ENCODE measurements at regions not wholly inside any gene's neighbourhood (a gene's known extent, or its start where the extent isn't known, plus 50 kb on each side); places are given as distances from the start of the nearest gene placed in this dataset.
"Not testable (repeated sequence)": the region's sequence is repeated elsewhere in the genome, so short reads cannot be mapped to it uniquely, and the experiment has no call there.

- TF ChIP-seq CTCF (IDR thresholded peaks at IDR 0.05; ENCODE audit: borderline replicate concordance): no peak
These were observed 732.7 kb downstream of the NR4A2 start for GRCh38 chr2:155599834-155600233.

GRCh38 chr2:155583674-155584195 lies 748.8 kb downstream of the NR4A2 start:
- intact Hi-C loops (cut with micrococcal nuclease): no loop called here
- Histone ChIP-seq H3K36me3 (no peaks in the 10 kb centered on the region), H3K27me3 (ENCODE audit: low read depth) (no peaks in the 10 kb centered on the region), H3K4me3 (no peak overlapping the region), H3K4me1 (no peaks in the 10 kb centered on the region), H3K27ac (replicated peaks) (no peak overlapping the region), H3K9me3 (replicated peaks) (peaks cover 43% of the 10 kb centered on the region)
- TF ChIP-seq CTCF (IDR thresholded peaks at IDR 0.05; ENCODE audit: borderline replicate concordance): no peak
- no peak for DNase-seq

More at GRCh38 chr2:155599834-155600233, 732.7 kb downstream of the NR4A2 start:
- no peaks in the 10 kb centered on the region for H3K27me3 ChIP-seq (ENCODE audit: low read depth)
- no peak overlapping the region for H3K4me3 ChIP-seq
- no peaks in the 10 kb centered on the region for H3K4me1 ChIP-seq
- H3K9me3 ChIP-seq (replicated peaks): peaks cover 69% of the 10 kb centered on the region
- no peaks in the 10 kb centered on the region for H3K36me3 ChIP-seq
- no peak for DNase-seq
- intact Hi-C loops (cut with micrococcal nuclease): no loop called here
- no peak overlapping the region for H3K27ac ChIP-seq (replicated peaks)

GRCh38 chr2:155574941-155575340 lies 757.6 kb downstream of the NR4A2 start:
- no peak overlapping the region for H3K4me3 ChIP-seq
- H3K36me3 ChIP-seq: no peaks in the 10 kb centered on the region
- DNase-seq: no peak
- H3K27ac ChIP-seq (replicated peaks): no peak overlapping the region
- no peak for TF ChIP-seq CTCF (IDR thresholded peaks at IDR 0.05; ENCODE audit: borderline replicate concordance)
- peaks cover 29% of the 10 kb centered on the region for H3K9me3 ChIP-seq (replicated peaks)
- H3K4me1 ChIP-seq: no peaks in the 10 kb centered on the region
- intact Hi-C loops (cut with micrococcal nuclease): no loop called here
- H3K27me3 ChIP-seq (ENCODE audit: low read depth): no peaks in the 10 kb centered on the region

- no peak for TF ChIP-seq CTCF (IDR thresholded peaks at IDR 0.05; ENCODE audit: borderline replicate concordance)
- Histone ChIP-seq H3K4me1 (no peaks in the 10 kb centered on the region), H3K27ac (replicated peaks) (no peak overlapping the region), H3K36me3 (no peaks in the 10 kb centered on the region), H3K4me3 (peak overlapping the region; percentile 54), H3K9me3 (replicated peaks) (no peaks in the 10 kb centered on the region), H3K27me3 (ENCODE audit: low read depth) (no peaks in the 10 kb centered on the region)
- intact Hi-C loops (cut with micrococcal nuclease): no loop called here
- DNase-seq: no peak
These were observed 785.0 kb downstream of the NR4A2 start for GRCh38 chr2:155547571-155547970.

GRCh38 chr2:155546721-155547555 lies 785.6 kb downstream of the NR4A2 start:
- TF ChIP-seq CTCF (IDR thresholded peaks at IDR 0.05; ENCODE audit: borderline replicate concordance): no peak
- no peaks in the 10 kb centered on the region for H3K27me3 ChIP-seq (ENCODE audit: low read depth)
- H3K36me3 ChIP-seq: no peaks in the 10 kb centered on the region
- H3K27ac ChIP-seq (replicated peaks): no peak overlapping the region
- DNase-seq: no peak
- intact Hi-C loops (cut with micrococcal nuclease): no loop called here
- H3K4me1 ChIP-seq: no peaks in the 10 kb centered on the region
- peak overlapping the region; percentile 54 for H3K4me3 ChIP-seq
- no peaks in the 10 kb centered on the region for H3K9me3 ChIP-seq (replicated peaks)

- DNase-seq; H3K4me1 ChIP-seq; H3K27me3 ChIP-seq (ENCODE audit: low read depth); H3K27ac ChIP-seq (replicated peaks); intact Hi-C loops (cut with micrococcal nuclease); H3K36me3 ChIP-seq; H3K4me3 ChIP-seq: not testable (repeated sequence)
- peaks cover 16% of the 10 kb centered on the region for H3K9me3 ChIP-seq (replicated peaks)
These were observed 793.5 kb downstream of the NR4A2 start for GRCh38 chr2:155539028-155539427.

Measured in left ventricle myocardium inferior (tissue), 1 donor.